Stimulated activated naive CD4-positive, alpha-beta T cell treated with Interleukin-2 at 50 U/mL for 16 hours (primary cell): ENCODE measurements at regions not wholly inside any gene's neighbourhood (a gene's known extent, or its start where the extent isn't known, plus 50 kb on each side); places are given as distances from the start of the nearest gene placed in this dataset.
A peak's percentile ranks its signal among the peaks of the same experiment; 100 is the strongest.

Experiments used
- DNase-seq: peaks from one replicate; lab custom pipeline; 2025; lab: John Stamatoyannopoulos, UW

DNA sequence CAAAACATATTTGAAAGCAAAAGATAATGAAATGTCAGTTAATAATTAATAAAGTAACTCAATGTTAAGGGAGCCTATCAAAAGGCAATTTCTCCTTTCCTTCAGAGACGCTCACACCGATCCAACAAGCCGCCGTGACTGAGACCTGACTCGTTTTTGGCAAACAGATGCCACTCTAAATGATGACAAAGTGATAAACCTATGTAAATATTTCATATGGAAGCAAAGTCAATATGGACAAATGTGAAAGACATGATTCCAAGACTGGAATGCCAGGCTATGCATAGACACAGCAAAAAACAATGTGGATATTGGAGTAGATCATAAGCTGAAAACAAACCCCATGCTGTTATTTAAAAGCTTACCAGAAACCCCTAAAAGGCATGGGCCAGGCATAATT is 137.2 kb upstream of the SUCLG2 start:
- DNase-seq, result no peak

DNA sequence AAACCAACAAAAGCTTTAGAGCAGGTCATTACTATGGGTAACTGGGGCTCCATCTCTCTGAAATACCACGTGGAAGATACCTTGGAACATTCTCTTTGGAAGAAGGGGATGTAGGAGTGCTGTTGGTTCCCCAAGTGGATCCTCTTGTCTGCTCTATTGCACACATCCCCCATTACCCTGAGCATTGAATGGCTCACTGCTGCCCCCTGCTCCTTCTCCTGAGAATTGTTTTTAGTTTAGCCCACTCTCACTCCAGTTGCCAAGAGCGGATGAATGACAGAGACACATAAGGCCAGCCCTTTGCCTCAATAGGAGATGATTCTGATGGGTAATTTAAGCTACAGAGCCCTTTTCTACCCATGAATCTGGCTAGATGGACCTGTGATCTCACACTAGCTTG is 135.6 kb upstream of the SUCLG2 start:
- peak; percentile 13 for DNase-seq

DNA sequence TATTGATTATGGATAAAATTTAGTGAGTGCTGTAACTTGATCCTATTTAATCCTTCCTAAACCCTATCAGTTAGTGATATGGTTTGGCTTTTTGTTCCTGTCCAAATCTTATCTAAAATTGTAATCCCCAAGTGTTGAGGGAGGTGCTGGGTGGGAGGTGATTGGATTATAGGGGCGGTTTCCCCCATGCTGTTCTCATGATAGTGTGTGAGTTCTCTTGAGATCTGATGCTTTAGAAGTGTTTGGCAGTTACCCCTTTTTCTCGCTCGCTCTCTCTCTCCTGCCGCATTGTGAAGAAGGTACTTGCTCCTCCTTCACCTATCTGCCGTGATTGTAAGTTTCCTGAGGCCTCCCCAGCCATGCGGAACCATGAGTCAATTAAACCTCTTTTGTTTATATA is 134.0 kb upstream of the SUCLG2 start:
- no peak for DNase-seq

DNA sequence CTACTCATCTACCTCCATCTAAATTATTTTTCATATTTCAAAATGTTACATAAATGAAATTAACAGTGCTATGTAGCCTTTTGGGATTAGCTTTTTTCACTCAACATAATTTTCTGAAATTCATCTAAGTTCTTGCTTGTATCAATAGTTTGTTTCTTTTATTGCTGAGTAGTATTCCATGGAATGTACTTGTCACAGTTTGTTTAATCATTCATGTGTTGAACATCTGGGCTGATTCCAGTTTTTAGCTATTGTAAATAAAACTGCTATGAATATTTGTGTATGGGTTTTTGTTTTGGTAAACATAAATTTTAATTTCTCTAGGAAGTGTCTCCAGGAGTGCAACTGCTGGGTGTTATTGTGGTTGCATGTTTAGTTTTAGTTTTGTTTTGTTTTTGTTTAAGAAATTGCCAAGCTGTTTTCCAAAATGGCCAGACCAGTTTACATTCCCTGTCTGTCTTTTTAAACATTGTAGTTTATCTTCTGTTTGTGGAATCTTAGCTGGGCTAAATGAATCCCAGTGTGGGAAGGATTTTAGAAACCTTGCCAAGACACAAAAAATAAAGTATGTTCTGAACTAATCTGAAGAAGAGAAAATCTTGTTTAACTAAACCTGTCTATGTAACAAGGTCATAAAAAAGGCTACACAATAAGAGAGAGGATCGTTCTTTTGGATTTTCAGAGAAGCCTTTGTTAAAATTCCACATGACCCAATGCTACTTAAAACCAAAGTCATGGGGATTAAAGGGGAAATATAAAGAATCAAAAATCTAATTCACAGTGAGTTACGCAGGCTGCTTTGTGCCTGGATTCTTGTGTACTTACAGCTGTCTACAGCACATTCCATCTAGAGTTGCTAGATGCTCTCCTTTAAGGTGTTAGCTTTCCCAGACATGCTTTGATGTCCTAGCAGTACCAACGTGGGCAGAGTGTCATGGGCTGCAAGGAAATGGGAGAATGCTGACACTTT is 129.2 kb upstream of the SUCLG2 start:
- no peak for DNase-seq

DNA sequence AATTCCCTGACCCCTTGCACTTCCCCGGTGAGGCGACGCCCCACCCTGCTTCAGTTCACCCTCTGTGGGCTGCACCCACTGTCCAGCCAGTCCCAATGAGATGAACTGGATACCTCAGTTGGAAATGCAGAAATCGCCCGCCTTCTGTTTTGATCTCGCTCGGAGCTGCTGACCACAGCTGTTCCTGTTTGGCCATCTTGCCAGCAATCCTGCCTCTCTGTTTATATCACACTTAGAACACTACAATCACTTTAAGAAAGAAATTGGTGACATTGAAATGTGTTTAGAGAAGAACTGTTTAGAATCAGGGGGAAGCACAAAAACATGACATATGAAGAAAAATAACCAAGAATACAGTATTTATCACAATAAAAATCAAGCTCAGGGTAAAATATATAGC is 127.5 kb upstream of the SUCLG2 start:
- DNase-seq, result no peak

DNA sequence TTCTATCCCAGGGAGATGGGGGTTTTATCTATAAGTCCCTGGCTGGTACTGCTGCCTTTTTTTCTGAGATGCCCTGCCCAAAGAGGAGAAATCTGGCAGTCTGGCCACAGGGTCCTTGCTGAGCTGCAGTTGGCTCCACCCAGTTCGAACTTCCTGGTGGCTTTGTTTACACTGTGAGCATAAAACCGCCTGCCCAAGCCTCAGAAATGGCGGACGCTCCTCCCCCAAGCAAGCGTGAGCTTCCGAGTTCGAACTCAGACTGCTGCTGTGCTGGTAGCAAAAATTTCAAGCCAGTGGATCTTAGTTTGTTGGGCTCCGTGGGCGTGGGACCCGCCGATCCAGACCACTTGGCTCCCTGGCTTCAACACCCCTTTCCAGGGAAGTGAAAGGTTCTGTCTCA is 126.8 kb upstream of the SUCLG2 start:
- DNase-seq, result no peak

DNA sequence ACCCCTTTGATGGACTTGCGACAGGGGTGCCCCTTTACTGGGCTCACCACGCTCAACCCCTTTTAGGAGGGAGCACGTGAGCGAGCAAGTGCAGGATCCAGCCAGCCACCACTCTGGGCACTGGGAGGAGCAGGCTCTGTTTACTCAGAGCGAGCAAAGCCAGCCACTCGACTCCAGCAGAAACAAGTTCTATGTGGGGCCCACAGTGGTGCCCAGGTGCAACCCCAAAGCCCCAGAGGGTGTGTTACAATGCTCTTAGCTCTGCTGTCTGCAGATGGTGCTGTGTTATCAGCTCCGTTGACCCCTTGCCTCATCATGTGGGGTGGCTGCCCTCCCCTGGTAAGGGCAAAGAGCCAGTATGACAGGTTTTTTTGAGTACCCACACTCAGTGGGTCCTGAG is 120.3 kb upstream of the SUCLG2 start:
- no peak for DNase-seq

DNA sequence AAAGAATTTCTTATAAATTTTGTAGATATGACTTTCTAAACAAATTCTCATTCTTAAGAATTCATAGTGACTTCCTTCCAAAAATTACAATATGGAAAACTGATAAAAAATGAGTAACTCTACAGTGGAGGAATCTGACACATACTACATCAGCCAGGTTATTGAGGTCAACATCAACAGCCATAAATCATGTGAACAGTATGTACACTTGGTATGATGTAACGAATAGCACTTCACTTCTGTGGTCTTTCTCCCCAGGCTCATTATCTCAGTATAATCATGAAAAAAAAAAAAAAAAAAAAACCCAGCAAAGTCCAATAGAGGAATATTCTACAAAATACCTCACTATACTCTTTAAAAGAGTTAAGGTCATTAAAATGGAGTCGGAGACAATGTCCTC is 111.2 kb upstream of the SUCLG2 start:
- no peak for DNase-seq

DNA sequence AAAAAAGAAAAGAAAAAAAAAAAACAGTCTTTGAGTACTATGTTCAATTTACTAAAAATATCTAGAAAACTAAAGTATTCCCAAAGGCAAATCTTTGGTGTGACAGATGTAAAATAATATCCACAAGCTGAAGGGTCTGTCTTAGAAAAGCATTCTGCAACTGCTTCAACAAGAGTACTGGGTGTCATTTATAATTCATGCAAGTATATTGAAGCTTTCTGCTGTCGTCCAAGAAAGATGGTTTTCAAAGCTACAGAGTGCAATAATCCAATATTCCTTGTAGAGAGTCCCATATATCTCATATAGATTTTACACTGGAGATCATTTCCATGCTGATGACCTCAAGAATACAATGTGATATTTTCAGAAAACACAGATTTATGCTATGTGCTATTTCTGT is 90.9 kb upstream of the SUCLG2 start:
- no peak for DNase-seq

DNA sequence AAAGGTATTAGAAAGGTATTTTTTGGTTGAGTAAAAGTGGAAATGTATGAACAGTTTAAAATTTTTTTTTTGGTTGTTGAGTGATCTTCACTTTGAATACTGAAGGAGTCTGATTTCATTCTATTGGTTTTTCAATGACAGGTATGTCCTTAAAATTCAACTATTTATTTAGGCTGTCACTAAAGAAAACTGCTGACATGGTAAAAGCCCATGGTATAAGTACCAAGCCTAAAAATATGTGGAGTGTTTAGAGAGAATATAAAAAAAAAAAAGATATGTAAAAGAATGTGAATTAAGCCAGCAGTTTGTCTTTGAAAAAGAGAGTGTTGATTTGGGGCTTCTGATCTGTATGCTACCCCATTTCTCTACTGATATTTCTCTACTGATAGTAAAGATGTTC is 90.3 kb upstream of the SUCLG2 start:
- no peak for DNase-seq

DNA sequence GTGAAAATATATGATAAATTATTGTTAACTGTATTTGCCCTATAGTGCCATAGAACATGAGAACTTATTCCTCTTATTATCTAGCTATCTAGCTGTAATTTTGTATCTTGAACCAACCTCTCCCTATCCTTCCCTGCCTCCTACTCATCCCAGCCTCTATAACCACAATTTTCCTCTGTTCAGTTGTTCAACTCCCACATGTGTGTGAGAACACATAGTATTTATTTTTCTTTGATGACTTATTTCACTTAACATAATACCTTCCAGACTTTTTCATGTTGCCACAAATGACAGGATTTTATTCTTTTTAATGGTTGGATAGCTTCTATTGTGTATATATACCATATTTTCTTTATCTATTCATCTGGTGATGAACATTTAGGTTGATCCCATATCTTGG is 85.4 kb upstream of the SUCLG2 start:
- DNase-seq, result no peak

DNA sequence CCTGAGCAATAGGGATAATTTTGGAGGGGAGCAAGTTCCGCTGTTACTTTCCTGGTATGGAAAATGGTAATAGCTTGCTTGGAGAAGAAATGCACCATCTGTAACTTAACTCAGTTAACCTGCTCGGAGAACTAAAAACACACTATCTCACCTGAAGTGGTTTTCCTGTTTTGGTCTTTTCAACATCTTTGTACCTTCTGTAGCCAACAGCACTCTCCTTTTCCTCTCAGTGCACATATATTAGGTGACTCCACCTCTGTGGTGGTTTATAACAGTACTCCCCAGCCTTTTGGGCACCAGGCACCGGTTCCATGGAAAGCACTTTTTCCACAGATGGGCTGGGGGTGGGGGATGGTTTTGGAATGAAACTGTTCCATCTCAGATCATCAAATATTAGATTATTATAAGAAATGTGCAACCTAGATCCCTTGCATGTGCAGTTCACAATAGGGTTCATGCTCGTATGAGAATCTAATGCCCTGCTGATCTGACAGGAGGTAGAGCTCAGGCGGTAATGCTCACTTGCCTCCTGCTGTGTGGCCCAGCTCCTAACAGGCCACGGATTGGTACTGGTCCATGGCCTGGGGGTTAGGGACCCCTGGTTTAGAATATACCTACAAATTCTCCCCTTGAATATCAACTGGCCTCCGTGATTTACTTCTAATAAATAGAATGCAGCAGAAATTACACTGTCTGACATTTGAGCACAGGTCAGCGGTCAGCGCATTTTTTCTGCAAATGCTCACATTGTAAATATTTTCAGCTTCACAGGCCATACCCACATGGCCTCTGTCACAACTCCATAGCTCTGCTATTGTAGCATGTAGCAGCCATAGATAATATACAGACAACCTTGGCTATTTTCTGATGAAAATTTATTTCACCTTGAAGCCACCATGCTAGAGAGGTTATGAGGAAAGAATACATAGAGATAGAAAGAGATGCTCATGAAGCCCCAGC is 83.8 kb upstream of the SUCLG2 start:
- DNase-seq, result no peak

DNA sequence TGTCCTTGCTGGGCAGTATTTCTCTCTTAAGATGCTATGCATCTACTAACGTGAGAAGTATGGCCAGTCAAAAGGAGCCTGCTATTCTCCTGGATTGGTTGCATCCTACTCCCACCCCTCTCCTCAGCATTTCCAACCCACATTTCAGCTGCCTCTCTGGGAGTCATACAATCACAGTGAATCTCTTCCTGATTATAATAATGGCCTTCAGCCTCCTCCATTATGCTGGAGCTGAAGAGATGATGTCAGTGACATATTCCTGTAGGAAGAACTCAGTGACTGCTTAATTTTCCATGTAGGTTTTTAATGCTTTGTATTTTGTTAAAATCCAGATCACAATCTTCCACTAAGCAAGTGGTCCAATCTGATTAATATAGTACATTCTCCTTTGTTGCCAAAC is 82.7 kb upstream of the SUCLG2 start:
- DNase-seq, result no peak

DNA sequence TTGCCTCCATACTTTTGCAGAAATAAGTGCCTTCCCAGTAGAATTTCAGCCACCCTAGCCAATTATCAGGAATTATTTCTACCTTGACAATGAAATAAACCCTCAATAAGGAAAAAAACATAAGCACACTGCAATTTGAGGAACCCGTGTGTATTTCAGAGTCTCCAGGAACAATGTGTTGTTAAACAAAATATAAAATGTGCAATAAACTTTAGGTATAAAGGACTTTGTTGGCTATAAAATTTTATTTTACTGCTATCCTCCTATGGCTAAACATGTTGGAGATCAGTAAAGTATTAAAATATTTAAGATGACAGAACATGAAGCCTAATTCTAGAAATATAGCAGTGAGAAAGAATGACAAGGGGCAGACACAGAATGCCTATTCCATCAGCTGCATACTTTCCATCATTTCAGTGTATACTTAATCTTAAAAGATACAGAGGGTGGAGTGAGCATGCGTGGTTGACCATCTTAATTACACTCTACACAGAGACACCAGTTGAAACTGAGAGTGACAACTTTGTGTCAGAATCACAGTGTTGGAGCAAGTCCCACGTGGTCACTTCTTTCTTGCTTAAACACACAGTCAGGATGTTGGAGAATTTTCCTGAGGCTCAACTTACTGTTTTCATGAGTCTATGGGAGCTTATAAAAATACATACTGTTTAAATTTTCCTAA is 79.0 kb upstream of the SUCLG2 start:
- DNase-seq, result no peak

DNA sequence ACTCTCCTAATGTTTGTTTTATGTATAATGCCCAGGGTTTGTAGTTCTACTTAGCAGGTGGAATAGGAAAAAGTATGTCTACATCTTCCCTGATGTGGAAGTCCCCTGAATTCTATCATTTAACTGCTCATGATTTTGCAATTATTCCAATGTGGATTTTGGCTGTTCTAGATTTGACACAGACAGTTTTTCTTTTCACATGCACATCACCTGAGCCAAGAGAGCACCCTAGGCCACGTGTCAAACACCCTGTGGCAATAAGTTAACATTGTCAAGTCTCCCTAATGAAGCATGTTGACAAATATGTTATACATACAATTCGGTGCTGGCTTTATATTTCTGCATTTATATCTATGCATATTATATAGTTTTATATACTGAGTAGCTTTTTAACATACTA is 70.0 kb upstream of the SUCLG2 start:
- no peak for DNase-seq

DNA sequence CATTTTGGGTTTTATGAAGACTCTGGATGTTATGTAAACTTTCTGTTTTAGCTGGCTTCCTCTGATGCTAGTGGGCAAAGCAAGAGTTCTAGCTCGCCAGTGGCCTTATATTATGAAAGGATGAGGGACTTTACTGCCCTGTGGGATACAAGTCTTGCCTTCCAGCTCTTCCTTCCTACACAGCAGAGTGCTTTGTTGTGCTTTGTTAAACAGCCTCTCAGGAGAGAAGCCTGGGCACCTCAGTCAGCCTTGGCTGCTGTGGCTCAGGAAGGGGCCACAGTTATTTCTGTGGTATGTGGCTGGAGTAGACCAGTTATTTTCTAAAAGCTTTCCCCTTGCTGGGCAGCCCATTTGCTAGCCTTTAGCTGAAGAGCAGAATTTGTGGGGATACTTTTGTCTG is 69.5 kb upstream of the SUCLG2 start:
- DNase-seq, result no peak

DNA sequence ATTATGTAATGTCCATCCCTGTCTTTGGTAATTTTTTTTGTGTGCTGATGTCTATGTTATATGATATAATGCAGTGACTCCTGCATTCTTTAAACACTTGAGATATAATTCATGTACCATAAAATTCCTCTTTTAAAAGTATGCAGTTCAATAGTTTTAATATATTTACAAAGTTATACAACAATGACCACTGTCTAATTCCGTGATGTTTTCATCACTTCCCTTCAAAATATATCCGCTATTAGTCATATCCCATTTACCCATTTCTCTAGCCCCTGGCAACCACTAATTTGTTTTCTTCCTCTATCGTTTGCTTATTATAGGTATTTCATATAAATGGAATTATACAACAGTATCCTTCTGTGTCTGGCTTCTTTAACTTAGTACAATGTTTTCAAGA is 64.9 kb upstream of the SUCLG2 start:
- no peak for DNase-seq

DNA sequence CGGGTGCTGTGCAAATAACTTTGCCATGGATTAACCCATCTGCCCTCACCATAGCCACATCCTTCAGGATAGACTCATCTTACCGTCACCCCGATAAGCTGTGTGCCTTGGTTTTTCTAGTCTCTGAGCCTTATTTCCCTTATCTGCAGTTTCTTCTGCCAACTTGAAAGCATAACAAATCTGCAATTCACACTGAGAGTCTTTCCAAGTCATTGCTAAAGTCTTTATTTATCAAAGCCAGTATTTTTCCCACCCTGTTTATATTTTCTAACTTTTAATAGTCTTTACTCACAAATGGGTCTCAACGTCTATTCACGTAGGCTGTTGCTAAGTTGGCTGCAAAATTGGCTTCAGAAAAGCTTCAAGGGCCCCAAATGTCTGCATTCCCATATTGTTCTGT is 61.6 kb upstream of the SUCLG2 start:
- DNase-seq, result no peak

DNA sequence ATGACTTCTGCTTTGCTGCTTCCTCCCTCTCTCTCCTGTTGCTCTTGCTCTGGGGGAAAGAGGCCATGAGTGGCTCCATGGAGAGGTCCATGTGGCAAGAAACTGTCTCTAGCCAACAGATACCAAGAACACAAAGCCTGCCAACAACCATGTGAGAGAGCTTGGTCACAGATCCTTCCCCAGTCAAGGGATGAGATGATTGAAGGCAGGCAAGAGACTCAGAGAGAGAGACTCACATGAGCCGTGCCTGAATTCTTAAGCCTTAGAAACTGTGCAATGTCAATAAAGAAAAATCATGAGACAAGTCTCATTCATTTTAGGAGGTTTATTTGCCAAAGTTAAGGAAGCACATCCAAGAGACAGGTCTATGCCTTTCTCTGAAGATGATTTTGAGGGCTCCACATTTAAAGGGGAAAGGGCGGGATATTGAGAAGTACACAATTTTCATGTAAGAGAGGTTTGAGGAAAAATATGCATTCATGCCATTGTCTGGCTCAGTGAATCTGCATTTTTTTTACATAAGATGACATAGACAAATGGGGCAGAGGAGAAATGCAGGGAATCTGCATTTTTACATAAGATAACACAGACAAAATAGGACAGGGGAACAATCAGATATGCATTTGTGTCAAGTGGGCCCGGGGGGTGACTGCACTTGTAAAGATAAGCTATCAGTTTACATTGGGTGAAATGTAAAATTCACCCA is 59.5 kb upstream of the SUCLG2 start:
- DNase-seq, result no peak

DNA sequence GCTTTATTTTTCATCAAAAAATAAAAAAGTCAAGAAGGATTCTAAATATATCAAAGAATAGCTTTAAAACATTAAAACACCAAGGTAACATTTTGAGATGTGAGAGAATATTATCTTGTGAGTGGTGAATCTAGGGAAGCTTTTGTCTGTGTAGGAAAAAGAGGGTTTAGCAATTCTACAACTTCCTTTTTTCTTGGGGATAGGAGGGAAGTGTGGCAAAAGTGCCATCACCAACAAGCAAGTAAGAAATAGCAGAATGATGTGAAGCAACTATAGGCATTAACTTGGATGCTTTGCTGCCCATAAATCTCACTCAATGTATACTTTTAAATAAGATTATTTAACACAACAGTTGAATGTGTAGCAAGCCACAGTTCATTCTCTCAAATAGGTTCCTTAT is 57.8 kb upstream of the SUCLG2 start:
- DNase-seq, result no peak

DNA sequence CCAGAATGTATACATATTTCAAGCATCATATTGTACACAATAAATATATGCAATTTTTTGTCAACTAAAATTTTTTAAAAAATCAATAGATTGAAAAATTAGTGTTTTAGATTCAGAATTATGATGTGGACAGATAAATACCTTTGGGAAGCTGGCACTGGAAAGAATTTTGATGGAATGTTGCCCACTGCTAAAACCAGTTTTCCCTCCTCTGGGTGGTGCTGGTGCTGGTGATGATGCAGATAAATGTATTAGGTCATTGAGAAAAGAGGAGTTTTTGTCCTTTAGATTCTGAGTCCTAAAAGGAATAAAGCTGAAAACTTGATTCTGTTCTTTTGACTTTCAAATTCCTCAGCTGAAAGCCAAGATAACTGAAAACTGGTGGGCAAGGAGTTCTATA is 56.0 kb upstream of the SUCLG2 start:
- DNase-seq, result no peak

DNA sequence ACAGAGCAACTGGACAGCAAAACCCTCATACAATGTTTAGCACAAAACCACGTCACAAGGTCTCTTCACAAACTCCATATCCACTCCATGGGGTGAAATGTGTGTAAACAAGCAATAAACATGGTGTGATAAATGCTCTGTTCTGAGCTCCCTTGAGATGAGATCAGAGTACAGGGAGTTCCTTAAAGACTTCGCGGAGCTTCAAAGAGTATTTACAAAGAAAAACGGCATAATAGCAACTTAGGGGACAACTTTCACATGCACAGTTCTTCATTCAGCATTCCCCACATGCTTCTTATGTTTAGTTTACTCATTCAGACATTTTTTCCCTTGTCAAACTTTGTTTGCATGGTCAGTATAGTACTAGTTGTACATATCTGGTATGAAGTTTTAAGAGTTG is 52.5 kb upstream of the SUCLG2 start:
- DNase-seq, result no peak
